ENCODE measurements at regions not wholly inside any gene's neighbourhood (a gene's known extent, or its start where the extent isn't known, plus 50 kb on each side); places are given as distances from the start of the nearest gene placed in this dataset.

DNA sequence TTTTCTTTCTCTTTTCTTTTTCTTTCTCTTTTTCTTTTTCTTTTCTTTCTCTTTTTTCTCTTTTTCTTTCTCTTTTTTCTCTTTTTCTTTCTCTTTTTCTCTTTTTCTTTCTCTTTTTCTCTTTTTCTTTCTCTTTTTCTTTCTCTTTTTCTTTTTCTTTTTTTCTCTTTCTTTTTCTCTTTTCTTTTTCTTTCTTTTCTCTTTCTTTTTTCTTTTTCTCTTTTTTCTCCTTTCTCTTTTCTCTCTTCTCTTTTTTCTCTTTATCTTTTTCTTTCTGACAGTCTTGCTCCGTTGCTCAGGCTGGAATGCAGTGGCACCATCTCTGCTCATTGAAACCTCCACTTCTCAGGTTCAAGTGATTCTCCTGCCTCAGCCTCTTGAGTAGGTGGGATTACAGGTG is 335.7 kb downstream of the SQOR start:
- TF ChIP-seq, protein P1, sequence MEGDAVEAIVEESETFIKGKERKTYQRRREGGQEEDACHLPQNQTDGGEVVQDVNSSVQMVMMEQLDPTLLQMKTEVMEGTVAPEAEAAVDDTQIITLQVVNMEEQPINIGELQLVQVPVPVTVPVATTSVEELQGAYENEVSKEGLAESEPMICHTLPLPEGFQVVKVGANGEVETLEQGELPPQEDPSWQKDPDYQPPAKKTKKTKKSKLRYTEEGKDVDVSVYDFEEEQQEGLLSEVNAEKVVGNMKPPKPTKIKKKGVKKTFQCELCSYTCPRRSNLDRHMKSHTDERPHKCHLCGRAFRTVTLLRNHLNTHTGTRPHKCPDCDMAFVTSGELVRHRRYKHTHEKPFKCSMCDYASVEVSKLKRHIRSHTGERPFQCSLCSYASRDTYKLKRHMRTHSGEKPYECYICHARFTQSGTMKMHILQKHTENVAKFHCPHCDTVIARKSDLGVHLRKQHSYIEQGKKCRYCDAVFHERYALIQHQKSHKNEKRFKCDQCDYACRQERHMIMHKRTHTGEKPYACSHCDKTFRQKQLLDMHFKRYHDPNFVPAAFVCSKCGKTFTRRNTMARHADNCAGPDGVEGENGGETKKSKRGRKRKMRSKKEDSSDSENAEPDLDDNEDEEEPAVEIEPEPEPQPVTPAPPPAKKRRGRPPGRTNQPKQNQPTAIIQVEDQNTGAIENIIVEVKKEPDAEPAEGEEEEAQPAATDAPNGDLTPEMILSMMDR (conservative IDR thresholded peaks at IDR 0.05 in 1 of 2, IDR thresholded peaks at IDR 0.05 in 1 of 2; ENCODE audit: extremely low read depth in 1 of 2, insufficient read depth in 1 of 2, low read depth in 1 of 2, low read length in 2 of 2) = no peak
- no peak for TF ChIP-seq EZH2 (IDR thresholded peaks at IDR 0.05; ENCODE audit: borderline replicate concordance, low read length)
